ENCODE measurements at regions not wholly inside any gene's neighbourhood (a gene's known extent, or its start where the extent isn't known, plus 50 kb on each side); places are given as distances from the start of the nearest gene placed in this dataset.

DNA sequence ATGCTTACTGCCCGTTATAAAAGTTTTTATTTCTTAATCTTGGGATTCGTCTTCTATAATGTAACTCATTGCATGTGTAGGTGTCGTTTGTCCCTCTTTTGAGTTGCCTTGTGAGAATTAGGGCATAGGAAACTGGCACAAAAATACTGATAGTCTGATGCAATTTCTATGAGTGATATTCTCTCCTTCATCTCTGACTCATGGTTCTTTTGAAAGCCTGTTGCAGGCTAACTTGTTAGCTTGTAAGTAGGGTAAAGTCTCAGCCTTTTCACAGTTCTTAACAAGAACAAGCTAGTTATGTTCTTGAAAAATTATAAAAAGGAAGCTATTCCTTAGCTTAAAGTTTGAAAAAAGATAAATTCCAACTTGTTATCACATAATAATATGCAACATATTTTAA, 1085.4 kb upstream of the NRXN1 start:
- Histone ChIP-seq H3K4me2 (ENCODE audit: low read depth, low read length, poor library complexity, severe bottlenecking) (no peak overlapping the region), H3K9ac (ENCODE audit: low read length) (no peak overlapping the region), H3K79me2 (ENCODE audit: insufficient read depth, low read length) (no peaks in the 10 kb centered on the region), H3K27me3 (ENCODE audit: low read length) (no peaks in the 10 kb centered on the region), H3K27ac (ENCODE audit: low read depth, low read length) (no peak overlapping the region), H3K9me2 (replicated peaks; ENCODE audit: insufficient read depth, low read length) (no peaks in the 10 kb centered on the region), H3K4me3 (ENCODE audit: insufficient read depth, low read length, poor library complexity, severe bottlenecking) (no peak overlapping the region), H3F3A (ENCODE audit: insufficient read depth) (no peaks in the 10 kb centered on the region), H3K36me3 (ENCODE audit: low read length) (no peaks in the 10 kb centered on the region), H3K9me3 (ENCODE audit: insufficient read depth, low read length) (no peaks in the 10 kb centered on the region), H4K20me1 (ENCODE audit: low read depth, low read length) (no peaks in the 10 kb centered on the region), H2AFZ (ENCODE audit: low read depth, low read length, severe bottlenecking) (peak overlapping the region; percentile 43)
- TF ChIP-seq, protein P1, sequence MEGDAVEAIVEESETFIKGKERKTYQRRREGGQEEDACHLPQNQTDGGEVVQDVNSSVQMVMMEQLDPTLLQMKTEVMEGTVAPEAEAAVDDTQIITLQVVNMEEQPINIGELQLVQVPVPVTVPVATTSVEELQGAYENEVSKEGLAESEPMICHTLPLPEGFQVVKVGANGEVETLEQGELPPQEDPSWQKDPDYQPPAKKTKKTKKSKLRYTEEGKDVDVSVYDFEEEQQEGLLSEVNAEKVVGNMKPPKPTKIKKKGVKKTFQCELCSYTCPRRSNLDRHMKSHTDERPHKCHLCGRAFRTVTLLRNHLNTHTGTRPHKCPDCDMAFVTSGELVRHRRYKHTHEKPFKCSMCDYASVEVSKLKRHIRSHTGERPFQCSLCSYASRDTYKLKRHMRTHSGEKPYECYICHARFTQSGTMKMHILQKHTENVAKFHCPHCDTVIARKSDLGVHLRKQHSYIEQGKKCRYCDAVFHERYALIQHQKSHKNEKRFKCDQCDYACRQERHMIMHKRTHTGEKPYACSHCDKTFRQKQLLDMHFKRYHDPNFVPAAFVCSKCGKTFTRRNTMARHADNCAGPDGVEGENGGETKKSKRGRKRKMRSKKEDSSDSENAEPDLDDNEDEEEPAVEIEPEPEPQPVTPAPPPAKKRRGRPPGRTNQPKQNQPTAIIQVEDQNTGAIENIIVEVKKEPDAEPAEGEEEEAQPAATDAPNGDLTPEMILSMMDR (IDR thresholded peaks at IDR 0.05; ENCODE audit: insufficient read depth, low read length, poor library complexity, severe bottlenecking): no peak
- TF ChIP-seq EZH2phosphoT487 (conservative IDR thresholded peaks at IDR 0.05; ENCODE audit: low read length): no peak

DNA sequence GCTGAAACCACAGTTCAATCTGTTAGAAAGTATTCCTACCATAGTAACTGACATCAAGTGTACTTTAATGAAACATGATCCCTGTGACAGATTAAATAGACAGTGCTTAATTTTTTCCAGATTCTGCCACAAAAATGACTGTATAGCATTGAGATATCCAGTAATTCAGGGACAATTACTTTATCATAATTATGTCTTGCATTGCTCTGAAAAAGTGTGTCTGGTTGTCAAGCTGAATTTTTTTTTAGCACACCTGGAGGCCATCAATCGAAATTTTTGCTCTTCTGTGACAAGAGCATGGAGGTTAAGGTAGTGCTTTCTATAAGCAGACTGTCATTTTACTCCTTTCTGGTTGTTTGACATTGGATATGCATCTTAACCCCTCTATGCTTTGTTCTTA, 1083.8 kb upstream of the NRXN1 start:
- Histone ChIP-seq H3K27ac (ENCODE audit: low read depth, low read length) (no peak overlapping the region), H3K4me3 (ENCODE audit: insufficient read depth, low read length, poor library complexity, severe bottlenecking) (no peak overlapping the region), H3K9me2 (replicated peaks; ENCODE audit: insufficient read depth, low read length) (no peaks in the 10 kb centered on the region), H3K9me3 (ENCODE audit: insufficient read depth, low read length) (no peaks in the 10 kb centered on the region), H3K4me2 (ENCODE audit: low read depth, low read length, poor library complexity, severe bottlenecking) (no peak overlapping the region), H3F3A (ENCODE audit: insufficient read depth) (no peaks in the 10 kb centered on the region), H3K79me2 (ENCODE audit: insufficient read depth, low read length) (no peaks in the 10 kb centered on the region), H3K36me3 (ENCODE audit: low read length) (no peaks in the 10 kb centered on the region), H2AFZ (ENCODE audit: low read depth, low read length, severe bottlenecking) (peak overlapping the region; percentile 58), H4K20me1 (ENCODE audit: low read depth, low read length) (no peaks in the 10 kb centered on the region), H3K27me3 (ENCODE audit: low read length) (no peaks in the 10 kb centered on the region), H3K9ac (ENCODE audit: low read length) (no peak overlapping the region)
- TF ChIP-seq, protein P1 (IDR thresholded peaks at IDR 0.05; ENCODE audit: insufficient read depth, low read length, poor library complexity, severe bottlenecking): no peak
- no peak for TF ChIP-seq EZH2phosphoT487 (conservative IDR thresholded peaks at IDR 0.05; ENCODE audit: low read length)

DNA sequence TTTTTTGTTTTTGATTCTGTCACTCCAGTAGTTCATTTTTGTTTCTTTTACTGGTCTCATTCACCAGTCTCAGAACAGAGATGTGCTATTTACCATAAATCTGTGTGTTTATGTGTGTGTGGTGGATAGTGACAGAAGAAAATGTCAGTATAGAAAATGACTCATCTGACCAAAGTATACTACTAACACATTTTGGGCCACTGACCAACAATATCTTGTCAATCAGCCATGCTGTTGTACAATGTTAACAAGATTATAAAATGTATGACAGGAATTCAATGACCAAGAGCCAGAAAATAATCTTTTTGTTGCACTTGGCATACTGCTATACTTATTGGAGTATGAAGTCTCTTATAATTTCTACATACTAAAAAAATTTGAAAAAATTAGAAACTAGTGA, 1081.4 kb upstream of the NRXN1 start:
- H2AFZ ChIP-seq (ENCODE audit: low read depth, low read length, severe bottlenecking): peak overlapping the region; percentile 16
- H3K9ac ChIP-seq (ENCODE audit: low read length): no peak overlapping the region
- no peaks in the 10 kb centered on the region for H4K20me1 ChIP-seq (ENCODE audit: low read depth, low read length)
- H3K9me2 ChIP-seq (replicated peaks; ENCODE audit: insufficient read depth, low read length): no peaks in the 10 kb centered on the region
- H3F3A ChIP-seq (ENCODE audit: insufficient read depth): no peaks in the 10 kb centered on the region
- TF ChIP-seq, protein P1 (IDR thresholded peaks at IDR 0.05; ENCODE audit: insufficient read depth, low read length, poor library complexity, severe bottlenecking): no peak
- TF ChIP-seq EZH2phosphoT487 (conservative IDR thresholded peaks at IDR 0.05; ENCODE audit: low read length): no peak
- no peak overlapping the region for H3K4me3 ChIP-seq (ENCODE audit: insufficient read depth, low read length, poor library complexity, severe bottlenecking)
- no peaks in the 10 kb centered on the region for H3K79me2 ChIP-seq (ENCODE audit: insufficient read depth, low read length)
- H3K9me3 ChIP-seq (ENCODE audit: insufficient read depth, low read length): no peaks in the 10 kb centered on the region
- no peaks in the 10 kb centered on the region for H3K27me3 ChIP-seq (ENCODE audit: low read length)
- no peak overlapping the region for H3K4me2 ChIP-seq (ENCODE audit: low read depth, low read length, poor library complexity, severe bottlenecking)
- no peak overlapping the region for H3K27ac ChIP-seq (ENCODE audit: low read depth, low read length)
- no peaks in the 10 kb centered on the region for H3K36me3 ChIP-seq (ENCODE audit: low read length)

All from SU-DHL-6 (cell line).